ENCODE measurements at regions not wholly inside any gene's neighbourhood (a gene's known extent, or its start where the extent isn't known, plus 50 kb on each side); places are given as distances from the start of the nearest gene placed in this dataset.

DNA sequence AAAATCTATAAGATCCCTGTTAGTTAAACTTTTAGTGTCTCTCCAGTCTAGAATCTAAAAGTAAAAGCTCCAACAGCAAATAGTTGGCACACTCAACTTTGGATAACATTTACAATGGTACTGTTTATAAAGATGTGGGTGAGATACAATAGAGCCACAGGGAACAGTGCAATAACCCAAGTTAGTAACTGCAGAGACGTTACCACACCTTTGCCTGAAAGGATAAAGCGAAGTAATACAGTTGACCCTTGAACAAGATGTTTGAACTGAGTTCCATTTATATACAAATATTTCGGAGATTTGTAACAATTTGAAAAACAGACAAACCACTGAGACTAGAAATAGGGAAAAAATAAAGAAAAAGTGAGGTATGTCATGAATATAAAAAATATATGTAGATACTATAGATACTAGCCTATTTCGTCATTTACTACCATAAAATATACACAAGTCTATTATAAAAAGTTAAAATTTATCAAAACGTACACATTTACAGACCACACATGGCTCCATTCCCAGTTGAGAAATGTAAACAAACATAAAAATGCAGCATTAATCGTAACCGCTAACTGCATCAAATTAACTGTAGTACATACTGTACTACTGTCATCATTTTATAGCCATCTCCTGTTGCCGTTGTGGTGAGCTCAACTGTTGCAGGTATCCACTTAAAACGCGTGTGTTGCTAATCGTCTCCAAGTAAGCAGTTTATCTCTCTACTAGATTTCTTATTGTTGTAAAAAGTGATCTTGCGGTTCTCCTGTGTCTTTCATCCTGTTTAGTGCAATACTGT is 56.5 kb upstream of the HIF1A start:
- H3K4ac ChIP-seq (ENCODE audit: low read depth, low read length): no peak overlapping the region
- no peak overlapping the region for H3K18ac ChIP-seq (ENCODE audit: low read depth, low read length)
- no peak overlapping the region for H3K27ac ChIP-seq (ENCODE audit: insufficient read depth, low read length)
- no peak overlapping the region for H3K23ac ChIP-seq (ENCODE audit: low read depth, low read length)
- H4K8ac ChIP-seq (ENCODE audit: low read depth in 2 of 2, low read length in 2 of 2): 0 out of 4 replicates have a peak overlapping the region, but pooled peaks of 1 of the 2 experiments have one; percentile 9
- no peak overlapping the region for H4K5ac ChIP-seq (ENCODE audit: low read depth, low read length)
- CTCF ChIA-PET: no interaction called here
- H2BK120ac ChIP-seq (ENCODE audit: low read depth, low read length): no peak overlapping the region
- H3K56ac ChIP-seq (ENCODE audit: extremely low read depth, insufficient read depth, low read length): no peak overlapping the region
- no peaks in the 10 kb centered on the region for H3K9me3 ChIP-seq (ENCODE audit: control insufficient read depth, insufficient read depth, low read length)
- no peaks in the 10 kb centered on the region for H3K79me1 ChIP-seq (ENCODE audit: low read depth in 1 of 2, low read length in 2 of 2)
- H2AFZ ChIP-seq (replicated peaks; ENCODE audit: low read length, poor library complexity): no peak overlapping the region
- no peak overlapping the region for H3K4me2 ChIP-seq (ENCODE audit: low read depth, low read length)
- DNase-seq (peak; percentile 30), ATAC-seq (ENCODE audit: low read depth) (no peak; the same call in 1 of the 2 replicates)
- BruUV-seq (replicated peaks): no TSS peak
- no peak overlapping the region for H3K9ac ChIP-seq (ENCODE audit: low read depth, low read length)
- H3K4me3 ChIP-seq (ENCODE audit: insufficient read depth, low read depth, low read length): no peak overlapping the region
- H3K27me3 ChIP-seq (ENCODE audit: control insufficient read depth, insufficient read depth, low read length): no peaks in the 10 kb centered on the region
- 65% methylated on average over 2 of the region's 12 CpGs; no CpG with 5 or more reads in 1 of the 2 experiments for WGBS, 2 experiments (ENCODE audit: extremely low coverage in 2 of 2, insufficient read length in 1 of 2)
- POLR2A ChIA-PET (ENCODE audit: unreplicated experiment): no interaction called here
- in situ Hi-C loops (cut with MboI; ENCODE audit: low sequenced_read_pairs): no loop called here
- H3K14ac ChIP-seq (replicated peaks; ENCODE audit: low read depth, low read length): no peak overlapping the region
- TF ChIP-seq CHD1 (IDR thresholded peaks at IDR 0.05; ENCODE audit: low read depth, low read length): no peak
- H2AK5ac ChIP-seq (ENCODE audit: low read depth, low read length): no peak overlapping the region
- H2BK20ac ChIP-seq (ENCODE audit: low read depth, low read length): no peak overlapping the region
- H4K91ac ChIP-seq (ENCODE audit: insufficient read depth, low read depth, low read length): no peak overlapping the region
- H2BK15ac ChIP-seq (ENCODE audit: low read depth, low read length): no peak overlapping the region
- H2AK9ac ChIP-seq (replicated peaks; ENCODE audit: low read depth, low read length, poor library complexity): no peak overlapping the region
- H3K9me1 ChIP-seq (ENCODE audit: insufficient read depth, low read length): no peaks in the 10 kb centered on the region; the same call in 1 of the 2 replicates
- dilution Hi-C loops (cut with HindIII; ENCODE audit: low sequenced_read_pairs, unreplicated experiment): no loop called here
- peaks cover 6% of the 10 kb centered on the region for H3K4me1 ChIP-seq (ENCODE audit: control insufficient read depth, insufficient read depth, low read length)
- no peaks in the 10 kb centered on the region for H3K36me3 ChIP-seq (ENCODE audit: control insufficient read depth, insufficient read depth, low read length)
- intact Hi-C loops (cut with micrococcal nuclease): no loop called here
- no peaks in the 10 kb centered on the region for H4K20me1 ChIP-seq (ENCODE audit: insufficient read depth, low read length)
- no peak overlapping the region for H2BK5ac ChIP-seq (ENCODE audit: low read depth, low read length, poor library complexity, severe bottlenecking)
